SH-SY5Y (cell line): ENCODE measurements at regions not wholly inside any gene's neighbourhood (a gene's known extent, or its start where the extent isn't known, plus 50 kb on each side); places are given as distances from the start of the nearest gene placed in this dataset.

ENCODE experiments used
- GATA2 ChIP-seq: IDR thresholded peaks from 2 replicates; pipeline ENCODE4 v1.6.1; 2011; ENCODE audit warnings: mild to moderate bottlenecking, low read depth, low read length
- GATA3 ChIP-seq: IDR thresholded peaks from 2 replicates; pipeline ENCODE4 v1.6.1; 2011; ENCODE audit warnings: low read depth, mild to moderate bottlenecking, low read length, moderate library complexity

DNA sequence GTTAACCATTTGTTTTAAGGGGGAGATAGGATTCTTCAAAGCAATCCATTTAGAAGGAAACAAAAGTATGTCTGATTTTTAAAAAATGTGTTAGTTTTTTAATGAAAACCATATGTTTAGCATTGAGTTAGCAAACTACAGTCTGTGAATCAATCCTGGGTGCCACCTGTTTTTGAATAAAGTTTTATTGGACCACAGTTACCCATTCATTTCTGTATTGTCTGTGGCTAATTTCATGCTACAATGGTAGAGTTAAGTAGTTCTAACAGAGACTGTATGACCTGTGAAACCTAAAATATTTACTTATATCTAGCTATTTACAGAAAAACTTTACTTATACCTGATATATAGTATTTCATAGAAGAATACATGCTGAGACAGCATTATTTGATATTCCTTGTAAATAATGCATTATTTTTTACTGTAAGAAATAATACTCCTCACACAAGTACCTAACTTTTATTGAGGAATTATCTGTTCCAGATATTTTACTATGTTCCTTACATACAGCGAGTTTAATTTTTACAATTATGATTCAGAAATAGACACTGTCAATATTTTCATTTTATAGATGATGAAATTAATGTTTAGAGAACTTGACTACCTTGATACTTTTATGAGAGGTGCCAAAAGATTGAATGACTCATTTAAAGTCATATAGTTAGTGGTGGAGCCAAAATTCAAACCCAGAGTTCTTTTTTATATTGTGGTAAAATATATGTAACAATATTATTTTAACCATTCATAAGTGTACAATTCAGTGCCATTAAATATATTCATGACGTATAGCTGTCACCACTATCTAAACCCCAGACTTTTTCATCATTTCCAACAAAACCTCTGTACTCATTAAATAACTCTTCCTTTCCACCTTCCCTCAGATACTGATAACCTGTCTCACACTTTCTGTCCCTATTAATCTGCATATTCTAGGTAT, 122.0 kb downstream of the GLUD2 start:
- TF ChIP-seq GATA2 (no peak), GATA3 (no peak)
